T-cell (primary cell): ENCODE measurements at regions not wholly inside any gene's neighbourhood (a gene's known extent, or its start where the extent isn't known, plus 50 kb on each side); places are given as distances from the start of the nearest gene placed in this dataset.
"Not testable (repeated sequence)": the region's sequence is repeated elsewhere in the genome, so short reads cannot be mapped to it uniquely, and the experiment has no call there.

Experiments
- ATAC-seq, 4 experiments: fragments of 200-7000 bp in 3 of 4; fragments of 150-1000 bp in 1 of 4; cut with Tn5 transposase; replicated peaks in 1 of 4; 1 replicate in 3 of 4; 2 replicates in 1 of 4; pipeline ENCODE4 v1.10.0; 2021; ENCODE audit warnings: moderate library complexity in 3 of 4, mild to moderate bottlenecking in 2 of 4, moderate number of reproducible peaks in 1 of 4
- CTCF ChIA-PET, 2 donors: fragments of 300-600 bp; sonication (Branson Sonifier 250); formaldehyde crosslinking; loops; one replicate each; lab custom pipeline; 2022; ENCODE audit warnings: antibody characterized with exemption in 2 of 2; lab: Charles Lee
- POLR2A ChIA-PET, 2 donors: fragments of 300-600 bp; sonication (Branson Sonifier 250); formaldehyde crosslinking; loops; one replicate each; lab custom pipeline; 2022; ENCODE audit warnings: antibody characterized with exemption in 2 of 2; lab: Charles Lee
- DNase-seq, 35 experiments: peaks; one replicate each; pipeline versions ENCODE4 v3.0.0 to v3.0.0-alpha.2; 2013 to 2023
- H3K27ac ChIP-seq: one replicate; pipeline ENCODE4 v1.5.1; 2013; ENCODE audit warnings: low read length
- H3K27me3 ChIP-seq, 2 experiments: replicated peaks in 1 of 2; 1 replicate in 1 of 2; 2 replicates in 1 of 2; pipeline versions ENCODE4 v1.6.1 to v1.7.0; 2013; ENCODE audit warnings: low read length in 1 of 2, mixed read lengths in 1 of 2; ENCODE audit not compliant: control insufficient read depth in 2 of 2, insufficient read depth in 2 of 2; ENCODE audit errors: extremely low read depth in 1 of 2
- H3K36me3 ChIP-seq, 2 donors: 1 replicate in 1 of 2; 2 replicates in 1 of 2; pipeline versions ENCODE4 v1.6.1 to v1.7.0; 2013; ENCODE audit warnings: low read length in 1 of 2; ENCODE audit not compliant: control insufficient read depth in 2 of 2, insufficient read depth in 1 of 2; ENCODE audit errors: extremely low read depth in 1 of 2
- H3K4me1 ChIP-seq, 2 experiments: 1 replicate in 1 of 2; 2 replicates in 1 of 2; pipeline versions ENCODE4 v1.6.1 to v1.7.0; 2013; ENCODE audit warnings: low read length in 2 of 2, mixed read lengths in 1 of 2; ENCODE audit not compliant: insufficient read depth in 2 of 2, control insufficient read depth in 1 of 2; ENCODE audit errors: extremely low read depth in 1 of 2
- H3K4me3 ChIP-seq, 2 donors: 1 replicate in 1 of 2; 2 replicates in 1 of 2; pipeline versions ENCODE4 v1.5.1 to v1.7.0; 2013; ENCODE audit warnings: mild to moderate bottlenecking in 2 of 2, low read length in 1 of 2, moderate library complexity in 1 of 2; ENCODE audit not compliant: control insufficient read depth in 1 of 2; ENCODE audit errors: extremely low read depth in 1 of 2
- H3K9me3 ChIP-seq: 2 replicates; pipeline ENCODE4 v1.7.0; 2013
- H3K27ac Mint-ChIP-seq, 2 donors: one replicate each; pipeline ENCODE4 v1.8.0; 2020 to 2021; ENCODE audit warnings: mild to moderate bottlenecking in 2 of 2, mixed read lengths in 2 of 2
- H3K27me3 Mint-ChIP-seq, 2 donors: one replicate each; pipeline ENCODE4 v1.8.0; 2021 to 2022; ENCODE audit warnings: mixed read lengths in 2 of 2
- H3K36me3 Mint-ChIP-seq: one replicate; pipeline ENCODE4 v1.8.0; 2021; ENCODE audit warnings: mixed read lengths
- H3K4me1 Mint-ChIP-seq, 3 donors: one replicate each; pipeline ENCODE4 v1.8.0; 2020 to 2022; ENCODE audit warnings: mixed read lengths in 3 of 3, mild to moderate bottlenecking in 1 of 3
- H3K4me3 Mint-ChIP-seq, 3 donors: one replicate each; pipeline ENCODE4 v1.8.0; 2020 to 2022; ENCODE audit warnings: mild to moderate bottlenecking in 3 of 3, mixed read lengths in 3 of 3, moderate library complexity in 3 of 3
- H3K9me3 Mint-ChIP-seq, 3 donors: one replicate each; pipeline ENCODE4 v1.8.0; 2020 to 2022; ENCODE audit warnings: mixed read lengths in 3 of 3
- WGBS: methylation state at CpG from one replicate; pipeline ENCODE4 v1.1.5; 2013; ENCODE audit warnings: missing lambda C conversion rate; ENCODE audit not compliant: insufficient coverage; 5-methylcytosine and 5-hydroxymethylcytosine counted together

- Mint-ChIP-seq H3K27me3 (no peaks in the 10 kb centered on the region), H3K27ac (no peak overlapping the region), H3K4me3 (no peak overlapping the region), H3K4me1 (peaks cover 8 to 9% (median 8%) of the 10 kb centered on the region in 3 donors), H3K9me3 (no peaks in the 10 kb centered on the region), H3K36me3 (peaks cover 4% of the 10 kb centered on the region)
- H3K27me3 ChIP-seq: no peaks in the 10 kb centered on the region
- ATAC-seq: no peak
- H3K36me3 ChIP-seq: no peaks in the 10 kb centered on the region
- ChIA-PET POLR2A (no interaction called here), CTCF (interaction anchor here in 1 of 2 donors (0.7 kb wide), 1 partner anchor 99 kb away, joined by 3 read pairs; no protein-coding TSS in a partner anchor)
- no peaks in the 10 kb centered on the region for H3K9me3 ChIP-seq
- H3K27ac ChIP-seq: no peak overlapping the region
- no peak for DNase-seq
- H3K4me3 ChIP-seq: no peak overlapping the region
- WGBS: 94% methylated on average over 5 of the region's 12 CpGs
- peaks cover 0 to 8% of the 10 kb centered on the region in 2 experiments for H3K4me1 ChIP-seq
Measured at GRCh38 chr2:7094231-7094741, 177.1 kb downstream of the RNF144A start.

- Mint-ChIP-seq H3K36me3 (peaks cover 4% of the 10 kb centered on the region), H3K4me1 (peaks cover 8 to 9% (median 8%) of the 10 kb centered on the region in 3 donors), H3K27me3 (no peaks in the 10 kb centered on the region), H3K9me3 (no peaks in the 10 kb centered on the region), H3K4me3 (peak overlapping the region in 1 of 3 donors; percentile 63), H3K27ac (peak overlapping the region in 1 of 2 donors; percentile 12)
- H3K36me3 ChIP-seq: no peaks in the 10 kb centered on the region
- no peak for DNase-seq
- 86% methylated on average over 13 of the region's 20 CpGs for WGBS
- no peaks in the 10 kb centered on the region for H3K9me3 ChIP-seq
- ATAC-seq: peak in 1 of 4 experiments; percentile 18
- ChIA-PET POLR2A (interaction anchor here in 1 of 2 donors (1.2 kb wide), 1 partner anchor 39 kb away, joined by 4 read pairs; no protein-coding TSS in a partner anchor), CTCF (interaction anchor here (0.5 to 1.5 kb wide), 8 partner anchors 25 to 1591 kb away, joined by 3 to 12 read pairs (median 4); no protein-coding TSS in a partner anchor)
- no peaks in the 10 kb centered on the region for H3K27me3 ChIP-seq
- peaks cover 0 to 8% of the 10 kb centered on the region in 2 experiments for H3K4me1 ChIP-seq
- H3K27ac ChIP-seq: no peak overlapping the region
- H3K4me3 ChIP-seq: no peak overlapping the region
Measured at GRCh38 chr2:7096726-7097352, 179.6 kb downstream of the RNF144A start.

GRCh38 chr2:7097353-7097895, 180.2 kb downstream of the RNF144A start:
- WGBS: 4% methylated on average over 13 of the region's 18 CpGs
- peak overlapping the region in 1 of 2 donors; percentile 26 for H3K4me3 ChIP-seq
- H3K27ac ChIP-seq: no peak overlapping the region
- ChIA-PET POLR2A (interaction anchor here in 1 of 2 donors (1.2 kb wide), 1 partner anchor 39 kb away, joined by 4 read pairs; no protein-coding TSS in a partner anchor), CTCF (interaction anchor here (0.5 to 1.5 kb wide), 11 partner anchors 20 to 1590 kb away, joined by 3 to 12 read pairs (median 4); no protein-coding TSS in a partner anchor)
- H3K4me1 ChIP-seq: peaks cover 0 to 8% of the 10 kb centered on the region in 2 experiments
- ATAC-seq (peak; percentile 88 to 90 (median 89)), DNase-seq (peak; percentile 27 to 85 (median 66))
- H3K27ac Mint-ChIP-seq: peak overlapping the region in 1 of 2 donors; percentile 12
- no peaks in the 10 kb centered on the region for H3K27me3 Mint-ChIP-seq
- no peaks in the 10 kb centered on the region for H3K9me3 ChIP-seq
- H3K36me3 Mint-ChIP-seq: peaks cover 4% of the 10 kb centered on the region
- no peaks in the 10 kb centered on the region for H3K9me3 Mint-ChIP-seq
- H3K36me3 ChIP-seq: no peaks in the 10 kb centered on the region
- H3K4me1 Mint-ChIP-seq: peaks cover 8 to 9% (median 8%) of the 10 kb centered on the region in 3 donors
- H3K27me3 ChIP-seq: no peaks in the 10 kb centered on the region
- peak overlapping the region; percentile 40 to 73 (median 63) for H3K4me3 Mint-ChIP-seq

GRCh38 chr2:7098816-7099215, 181.6 kb downstream of the RNF144A start:
- Histone ChIP-seq H3K27me3 (no peaks in the 10 kb centered on the region), H3K9me3 (no peaks in the 10 kb centered on the region), H3K36me3 (no peaks in the 10 kb centered on the region), H3K4me3 (no peak overlapping the region), H3K27ac (no peak overlapping the region), H3K4me1 (peaks cover 0 to 8% of the 10 kb centered on the region in 2 experiments)
- ChIA-PET POLR2A (no interaction called here), CTCF (interaction anchor here in 1 of 2 donors (0.6 to 0.7 kb wide), 2 partner anchors 55 to 105 kb away, joined by 3 to 10 read pairs; no protein-coding TSS in a partner anchor)
- Mint-ChIP-seq H3K4me3 (no peak overlapping the region), H3K36me3 (peaks cover 3% of the 10 kb centered on the region), H3K4me1 (peaks cover 8 to 9% (median 8%) of the 10 kb centered on the region in 3 donors), H3K9me3 (no peaks in the 10 kb centered on the region), H3K27ac (no peak overlapping the region), H3K27me3 (no peaks in the 10 kb centered on the region)
- DNase-seq (no peak), ATAC-seq (no peak)
- 67% methylated on average over 1 of the region's 4 CpGs for WGBS

DNA sequence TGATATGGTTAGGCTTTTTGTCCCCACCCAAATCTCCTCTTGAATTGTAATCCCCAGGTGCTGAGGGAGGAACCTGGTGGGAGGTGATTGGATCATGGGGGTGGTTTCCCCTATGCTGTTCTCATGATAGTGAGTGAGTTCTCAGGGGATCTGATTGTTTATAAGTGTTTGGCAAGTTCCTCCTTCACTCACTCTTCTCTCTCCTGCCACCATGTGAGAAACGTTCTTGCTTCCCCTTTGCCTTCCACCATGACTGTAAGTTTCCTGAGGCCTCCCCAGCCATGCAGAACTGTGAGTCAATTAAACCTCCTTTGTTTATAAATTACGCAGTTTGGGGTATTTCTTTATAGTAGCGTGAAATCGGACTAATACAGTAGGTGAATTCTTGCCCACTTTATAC, 182.5 kb downstream of the RNF144A start:
- H3K27me3 ChIP-seq, H3K4me1 Mint-ChIP-seq, H3K36me3 ChIP-seq, H3K9me3 Mint-ChIP-seq, H3K36me3 Mint-ChIP-seq, H3K27ac ChIP-seq, H3K4me1 ChIP-seq, H3K4me3 ChIP-seq, DNase-seq, H3K4me3 Mint-ChIP-seq, ATAC-seq, POLR2A ChIA-PET, H3K9me3 ChIP-seq, H3K27ac Mint-ChIP-seq, CTCF ChIA-PET, H3K27me3 Mint-ChIP-seq: not testable (repeated sequence)
- no CpG with 5 or more reads among the region's 4 CpGs for whole genome bisulfite sequencing

DNA sequence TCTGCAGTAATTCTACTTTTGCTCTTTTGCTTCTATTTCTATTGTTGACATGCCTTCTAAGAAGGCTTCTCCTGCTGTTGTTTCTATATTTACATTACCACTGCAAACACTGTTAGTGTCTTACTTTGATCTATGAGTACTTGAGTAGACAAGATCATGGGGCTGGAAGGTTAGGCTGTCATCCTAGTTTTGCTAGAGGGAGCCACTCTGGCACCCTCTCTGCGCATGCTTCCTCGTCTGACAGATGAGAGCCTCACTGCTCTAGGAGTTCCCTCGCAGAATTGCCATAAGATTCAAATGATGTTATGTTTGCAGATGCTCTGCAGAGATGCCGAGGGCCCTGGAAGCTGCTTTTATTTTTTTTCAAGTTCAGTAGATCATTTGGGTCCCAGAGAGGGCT, 185.6 kb downstream of the RNF144A start:
- H3K4me1 ChIP-seq: no peaks in the 10 kb centered on the region
- H3K4me3 ChIP-seq: no peak overlapping the region
- peaks cover 0 to 4% of the 10 kb centered on the region in 2 experiments for H3K27me3 ChIP-seq
- ATAC-seq (no peak), DNase-seq (no peak)
- CTCF ChIA-PET: no interaction called here
- WGBS: 93% methylated on average over 3 of the region's 4 CpGs
- no peak overlapping the region for H3K27ac ChIP-seq
- no peaks in the 10 kb centered on the region for H3K36me3 ChIP-seq
- Mint-ChIP-seq H3K36me3 (peaks cover 18% of the 10 kb centered on the region), H3K4me3 (no peak overlapping the region), H3K27me3 (no peaks in the 10 kb centered on the region), H3K4me1 (peaks cover 0 to under 1% (median under 1%) of the 10 kb centered on the region in 3 donors), H3K9me3 (no peaks in the 10 kb centered on the region), H3K27ac (no peak overlapping the region)
- H3K9me3 ChIP-seq: no peaks in the 10 kb centered on the region
- POLR2A ChIA-PET: no interaction called here
